ENCODE measurements at regions not wholly inside any gene's neighbourhood (a gene's known extent, or its start where the extent isn't known, plus 50 kb on each side); places are given as distances from the start of the nearest gene placed in this dataset.

GRCh38 chr19:57033576-57033975 is 86.2 kb upstream of the USP29 start:
- TF ChIP-seq, protein P1, sequence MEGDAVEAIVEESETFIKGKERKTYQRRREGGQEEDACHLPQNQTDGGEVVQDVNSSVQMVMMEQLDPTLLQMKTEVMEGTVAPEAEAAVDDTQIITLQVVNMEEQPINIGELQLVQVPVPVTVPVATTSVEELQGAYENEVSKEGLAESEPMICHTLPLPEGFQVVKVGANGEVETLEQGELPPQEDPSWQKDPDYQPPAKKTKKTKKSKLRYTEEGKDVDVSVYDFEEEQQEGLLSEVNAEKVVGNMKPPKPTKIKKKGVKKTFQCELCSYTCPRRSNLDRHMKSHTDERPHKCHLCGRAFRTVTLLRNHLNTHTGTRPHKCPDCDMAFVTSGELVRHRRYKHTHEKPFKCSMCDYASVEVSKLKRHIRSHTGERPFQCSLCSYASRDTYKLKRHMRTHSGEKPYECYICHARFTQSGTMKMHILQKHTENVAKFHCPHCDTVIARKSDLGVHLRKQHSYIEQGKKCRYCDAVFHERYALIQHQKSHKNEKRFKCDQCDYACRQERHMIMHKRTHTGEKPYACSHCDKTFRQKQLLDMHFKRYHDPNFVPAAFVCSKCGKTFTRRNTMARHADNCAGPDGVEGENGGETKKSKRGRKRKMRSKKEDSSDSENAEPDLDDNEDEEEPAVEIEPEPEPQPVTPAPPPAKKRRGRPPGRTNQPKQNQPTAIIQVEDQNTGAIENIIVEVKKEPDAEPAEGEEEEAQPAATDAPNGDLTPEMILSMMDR (IDR thresholded peaks at IDR 0.05), result no peak
- no peak for TF ChIP-seq POLR2A (IDR thresholded peaks at IDR 0.05)

All from tibial nerve (tissue), 3 donors.